HG03558 (cell line): ENCODE measurements at regions not wholly inside any gene's neighbourhood (a gene's known extent, or its start where the extent isn't known, plus 50 kb on each side); places are given as distances from the start of the nearest gene placed in this dataset.

ENCODE experiments used
- ATAC-seq: cut with Tn5 transposase; IDR thresholded peaks from one replicate; pipeline ENCODE4 v1.9.1; 2021; ENCODE audit warnings: moderate number of reproducible peaks; ENCODE audit not compliant: unreplicated experiment; ENCODE audit errors: extremely low read depth

DNA sequence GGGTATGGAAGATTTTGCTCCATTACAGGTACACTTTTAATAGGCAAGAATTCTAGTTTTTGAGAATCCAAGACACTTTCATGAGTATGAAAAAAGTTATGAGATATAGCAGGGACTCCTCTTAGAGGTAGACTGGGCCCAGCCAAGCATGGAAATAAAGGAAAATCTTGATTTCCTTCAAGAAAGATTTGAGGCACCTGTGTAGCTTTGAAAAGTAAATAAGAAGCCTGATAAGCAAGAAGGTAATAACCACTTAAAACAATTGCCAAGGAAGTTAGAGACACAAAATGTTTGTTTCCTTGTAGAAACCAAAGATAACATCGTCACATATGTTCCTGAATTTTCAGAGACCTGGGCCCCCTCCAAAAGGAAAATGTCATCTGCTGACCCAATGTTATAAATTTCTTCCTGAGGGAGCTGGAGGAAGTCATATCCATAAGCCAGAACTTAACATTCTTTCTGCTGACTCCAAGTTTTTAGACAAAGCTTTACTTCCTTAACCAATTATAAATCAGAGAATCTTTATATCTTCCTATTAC lies 314.5 kb upstream of the ANO3 start:
- ATAC-seq: no peak

GRCh38 chr11:26017903-26018302 lies 314.0 kb upstream of the ANO3 start:
- no peak for ATAC-seq

DNA sequence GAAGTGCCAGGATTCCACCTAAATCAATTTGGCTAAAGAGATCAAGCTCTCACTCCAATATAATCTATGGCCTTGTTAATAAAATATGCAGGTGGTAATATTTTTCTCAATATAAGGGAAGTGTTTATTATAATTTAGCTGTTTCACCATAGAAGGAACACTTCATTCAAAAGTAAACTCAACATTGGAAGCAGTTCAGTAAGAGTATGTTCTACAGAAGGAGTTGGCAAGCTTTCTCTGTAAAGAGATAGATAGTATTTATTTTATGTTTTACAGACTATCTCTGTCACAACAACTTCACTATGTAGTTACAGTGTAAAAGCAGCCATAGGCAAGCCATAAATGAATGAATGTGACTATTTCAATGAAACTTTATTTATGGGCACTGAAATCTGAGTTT lies 313.6 kb upstream of the ANO3 start:
- no peak for ATAC-seq

- ATAC-seq: no peak
Observed at GRCh38 chr11:26019386-26019785, 312.5 kb upstream of the ANO3 start.

- no peak for ATAC-seq
Observed at GRCh38 chr11:26021017-26021416, 310.9 kb upstream of the ANO3 start.

DNA sequence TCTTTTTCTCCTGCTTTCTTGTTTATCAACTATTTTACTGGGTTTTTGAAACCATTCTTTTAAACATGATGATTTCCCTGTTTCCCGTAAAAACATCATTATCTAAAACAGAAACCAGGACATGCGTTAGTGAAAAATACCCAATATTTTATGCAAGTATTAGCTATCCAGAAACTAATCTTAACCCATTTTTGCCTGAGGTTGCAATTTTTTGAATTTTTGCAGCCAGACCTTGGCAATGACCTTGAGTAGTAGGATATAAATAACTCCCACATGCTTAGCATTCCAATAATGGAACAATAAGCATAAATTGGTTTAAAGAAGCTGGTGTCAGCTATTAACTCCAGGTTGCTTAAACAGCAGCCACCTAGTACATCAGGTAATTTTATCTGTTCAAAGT lies 308.9 kb upstream of the ANO3 start:
- no peak for ATAC-seq

DNA sequence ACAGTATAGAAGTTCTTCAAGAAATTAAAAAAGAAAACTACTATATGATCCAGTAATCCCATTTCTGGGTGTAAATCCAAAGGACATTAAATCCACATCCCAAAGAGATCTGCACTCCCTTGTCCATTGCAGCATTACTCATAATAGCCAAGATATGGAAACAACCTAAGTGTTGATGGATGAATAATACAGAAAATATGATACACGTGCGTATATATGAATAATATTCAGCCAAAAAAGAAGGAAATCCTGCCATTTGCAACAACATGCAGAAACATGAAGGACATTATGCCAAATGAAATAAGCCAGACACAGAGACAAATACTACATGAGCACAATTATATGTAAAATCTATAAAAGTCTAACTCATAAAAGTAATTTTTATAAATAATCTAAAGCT lies 306.3 kb upstream of the ANO3 start:
- ATAC-seq: no peak

- ATAC-seq: no peak
Observed at GRCh38 chr11:26026078-26026477, 305.9 kb upstream of the ANO3 start.

DNA sequence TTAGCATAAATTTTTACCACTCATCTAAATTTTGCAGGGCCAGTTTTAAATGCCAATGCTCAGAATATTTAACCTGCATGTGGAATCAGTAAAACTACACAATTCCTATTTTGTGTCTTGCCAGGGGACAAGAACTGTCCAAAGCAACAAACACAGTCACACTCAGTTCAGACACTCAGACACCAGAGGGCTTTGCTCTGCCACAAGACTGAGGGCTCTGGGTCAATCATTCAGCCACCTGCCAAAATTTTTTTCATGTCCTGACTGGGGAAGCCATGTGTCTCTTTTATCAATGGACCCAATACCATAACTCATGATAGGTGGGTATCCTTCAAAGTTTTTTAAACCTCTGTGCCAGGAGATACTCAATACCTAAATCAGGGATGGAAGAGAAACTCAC lies 304.0 kb upstream of the ANO3 start:
- no peak for ATAC-seq

DNA sequence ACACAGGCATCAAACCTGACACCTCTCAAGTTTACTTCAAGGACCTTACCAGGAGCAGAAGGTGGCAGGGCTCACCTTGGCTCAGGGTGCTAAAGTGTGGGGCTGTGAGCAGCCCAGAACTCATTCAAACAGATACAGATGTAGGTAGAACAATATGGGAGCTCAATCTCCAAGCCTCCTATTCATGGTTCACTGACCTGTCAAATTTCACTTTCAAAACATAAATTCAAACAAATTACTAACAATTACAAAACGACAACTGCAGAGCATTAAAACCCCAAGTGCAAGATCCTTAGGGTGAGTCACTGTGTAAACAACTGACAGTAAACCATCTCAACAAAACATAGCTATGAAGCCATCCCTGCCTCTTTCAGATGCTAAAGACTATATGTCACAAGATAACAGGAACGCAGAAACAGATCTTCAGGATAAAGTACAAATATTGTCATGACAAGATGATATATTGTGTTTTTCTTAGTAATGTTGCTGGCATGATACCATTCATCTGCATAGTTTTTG lies 303.5 kb upstream of the ANO3 start:
- no peak for ATAC-seq

DNA sequence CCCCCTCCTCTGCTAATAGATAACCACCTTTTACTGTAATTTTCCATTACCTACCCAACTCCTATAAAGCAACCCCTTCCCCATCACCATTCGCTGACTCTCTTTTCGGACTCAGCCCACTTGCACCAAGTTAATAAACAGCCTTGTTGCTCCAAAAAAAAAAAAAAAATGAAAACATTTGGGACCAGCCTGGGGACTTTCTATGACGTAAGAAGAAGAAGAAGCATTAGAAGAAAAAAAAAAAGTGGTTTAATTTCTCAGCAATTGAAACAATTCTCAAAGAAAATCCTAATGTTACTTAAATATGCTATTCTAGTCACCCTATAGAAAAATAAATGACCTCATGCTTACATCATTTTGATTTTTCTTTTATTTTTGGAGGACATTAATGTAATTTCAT lies 301.5 kb upstream of the ANO3 start:
- no peak for ATAC-seq

GRCh38 chr11:26032241-26032640 lies 299.7 kb upstream of the ANO3 start:
- ATAC-seq: no peak

GRCh38 chr11:26035696-26036095 lies 296.2 kb upstream of the ANO3 start:
- ATAC-seq: no peak

DNA sequence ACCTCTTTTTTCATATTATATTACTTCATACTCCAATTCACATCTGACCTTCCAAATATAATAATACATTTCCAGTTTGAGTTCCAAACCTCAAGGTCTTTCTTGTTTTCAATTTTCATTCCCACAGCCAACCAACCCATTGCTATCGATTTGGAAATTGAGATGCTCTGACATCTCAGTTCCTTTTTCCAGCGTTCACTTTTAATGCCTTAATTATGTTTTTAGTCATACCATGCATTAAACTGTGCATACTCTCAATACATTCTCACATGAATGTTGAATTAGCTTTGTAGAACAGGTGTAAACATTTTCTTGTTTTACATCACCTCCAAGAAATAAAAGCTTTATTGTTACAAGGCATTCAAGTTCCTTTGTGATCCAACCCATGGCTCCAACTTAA lies 294.2 kb upstream of the ANO3 start:
- no peak for ATAC-seq

DNA sequence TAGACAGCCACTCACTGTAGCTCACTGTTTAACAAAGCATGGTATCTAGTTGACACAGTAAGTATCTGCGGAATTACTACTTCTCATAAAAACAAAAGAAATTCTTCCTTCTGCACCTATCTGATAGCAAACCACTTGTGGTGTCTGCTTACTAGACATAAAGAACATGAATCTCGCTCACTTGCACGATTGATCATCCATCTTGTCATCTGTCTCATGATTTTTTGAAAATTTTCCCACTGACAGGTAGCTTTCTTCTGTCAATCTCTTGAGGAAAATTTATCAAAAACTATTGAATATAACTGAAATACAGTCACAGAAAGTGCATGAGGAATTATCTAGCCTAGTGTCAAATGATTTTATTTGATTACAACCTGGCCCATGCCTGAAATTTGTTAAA lies 291.6 kb upstream of the ANO3 start:
- ATAC-seq: no peak

DNA sequence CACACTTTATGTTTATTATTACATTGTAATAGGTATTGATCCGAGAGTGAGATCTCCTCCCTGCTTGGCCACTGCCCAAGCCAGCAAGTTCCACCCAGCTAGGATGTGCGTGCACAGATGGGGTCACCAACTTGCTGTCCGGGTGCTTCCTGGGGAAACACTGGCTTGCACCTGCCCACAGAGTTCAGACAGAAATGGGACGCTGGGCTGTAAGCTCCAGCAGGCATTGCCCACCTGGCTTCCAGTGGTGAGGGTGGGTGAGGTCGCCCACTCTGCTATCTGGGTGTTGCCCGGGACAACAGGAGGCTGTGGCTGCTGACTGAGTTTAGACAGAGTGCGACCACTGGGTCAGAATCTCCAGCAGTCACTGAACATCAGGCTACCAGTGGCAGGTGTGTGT lies 289.8 kb upstream of the ANO3 start:
- no peak for ATAC-seq

DNA sequence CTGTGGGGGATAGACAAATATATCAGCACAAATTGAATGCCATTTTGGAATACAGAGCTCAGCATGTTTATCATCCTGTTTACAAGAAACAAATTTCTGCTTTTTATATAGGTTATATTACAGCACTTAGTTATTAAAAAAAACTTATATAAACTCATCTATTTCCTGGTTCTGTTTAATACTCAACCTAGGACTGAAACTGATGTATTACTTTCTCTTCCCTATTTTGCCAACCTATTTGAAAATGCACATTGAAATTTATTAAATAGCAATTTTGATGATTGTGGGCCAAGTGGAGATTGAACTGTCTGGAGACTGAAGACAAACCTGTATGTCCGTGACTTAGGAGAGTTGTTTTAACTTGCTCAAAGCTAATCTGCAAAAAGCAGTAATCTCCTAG lies 288.3 kb upstream of the ANO3 start:
- no peak for ATAC-seq

- no peak for ATAC-seq
Observed at GRCh38 chr11:26044389-26044788, 287.5 kb upstream of the ANO3 start.

- ATAC-seq: no peak
Observed at GRCh38 chr11:26045082-26045481, 286.8 kb upstream of the ANO3 start.

GRCh38 chr11:26048271-26048670 lies 283.7 kb upstream of the ANO3 start:
- no peak for ATAC-seq

GRCh38 chr11:26053966-26054365 lies 278.0 kb upstream of the ANO3 start:
- ATAC-seq: no peak

DNA sequence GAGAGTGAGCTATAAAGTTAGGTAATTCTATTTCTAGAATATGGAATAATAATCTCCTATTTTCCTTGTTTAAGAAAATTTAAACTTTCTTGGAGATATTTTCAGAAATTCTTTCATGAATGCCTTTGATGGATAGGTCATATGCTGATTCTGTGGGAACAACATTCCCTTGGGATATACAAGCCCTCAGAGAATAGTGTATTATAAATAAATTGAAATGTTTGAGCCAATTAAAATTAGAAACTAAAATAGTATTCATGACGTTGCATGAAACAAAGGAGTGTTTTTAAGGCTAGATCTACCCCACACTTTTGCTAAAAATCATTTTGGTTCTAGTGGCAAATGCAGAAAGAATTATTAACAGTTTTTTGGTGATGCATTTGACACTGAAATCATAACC lies 269.3 kb upstream of the ANO3 start:
- ATAC-seq: no peak

GRCh38 chr11:26063915-26064314 lies 268.0 kb upstream of the ANO3 start:
- no peak for ATAC-seq
